ENCODE measurements at regions not wholly inside any gene's neighbourhood (a gene's known extent, or its start where the extent isn't known, plus 50 kb on each side); places are given as distances from the start of the nearest gene placed in this dataset.

- CTCF ChIA-PET, result interaction anchor here (0.6 to 1.0 kb wide), 3 partner anchors 17 to 58 kb away, joined by 3 read pairs; no protein-coding TSS in a partner anchor
- H3K9me3 Mint-ChIP-seq (ENCODE audit: unreplicated experiment), result no peaks in the 10 kb centered on the region
Measured at GRCh38 chr1:219752645-219753044, 139.7 kb upstream of the ZC3H11B start.

GRCh38 chr1:219751870-219752507 is 139.1 kb upstream of the ZC3H11B start:
- no peak for TF ChIP-seq CTCF (IDR thresholded peaks at IDR 0.05; ENCODE audit: unreplicated experiment)
- Mint-ChIP-seq H3K4me3 (ENCODE audit: unreplicated experiment) (no peak overlapping the region), H3K27ac (ENCODE audit: low read depth, unreplicated experiment) (no peak overlapping the region), H3K9me3 (ENCODE audit: unreplicated experiment) (no peaks in the 10 kb centered on the region), H3K36me3 (ENCODE audit: insufficient read depth, unreplicated experiment) (no peaks in the 10 kb centered on the region), H3K4me1 (ENCODE audit: insufficient read depth, unreplicated experiment) (no peaks in the 10 kb centered on the region), H3K27me3 (ENCODE audit: insufficient read depth, unreplicated experiment) (peaks cover 53% of the 10 kb centered on the region)
- CTCF ChIA-PET, result interaction anchor here (0.6 to 1.0 kb wide), 5 partner anchors 17 to 789 kb away, joined by 3 read pairs; no protein-coding TSS in a partner anchor
- no TSS peak for BruUV-seq (replicated peaks)
- POLR2A ChIA-PET, result interaction anchor here (0.8 kb wide), 1 partner anchor 639 kb away, joined by 5 read pairs; no protein-coding TSS in a partner anchor
- intact Hi-C loops (cut with micrococcal nuclease), result no loop called here
- DNase-seq (ENCODE audit: unreplicated experiment), result no peak

More at GRCh38 chr1:219752645-219753044, 139.7 kb upstream of the ZC3H11B start:
- intact Hi-C loops (cut with micrococcal nuclease), result no loop called here
- Mint-ChIP-seq H3K36me3 (ENCODE audit: insufficient read depth, unreplicated experiment) (no peaks in the 10 kb centered on the region), H3K4me1 (ENCODE audit: insufficient read depth, unreplicated experiment) (no peaks in the 10 kb centered on the region), H3K27me3 (ENCODE audit: insufficient read depth, unreplicated experiment) (peaks cover 54% of the 10 kb centered on the region), H3K4me3 (ENCODE audit: unreplicated experiment) (no peak overlapping the region), H3K27ac (ENCODE audit: low read depth, unreplicated experiment) (no peak overlapping the region)
- no peak for DNase-seq (ENCODE audit: unreplicated experiment)
- BruUV-seq (replicated peaks), result no TSS peak
- POLR2A ChIA-PET, result no interaction called here
- TF ChIP-seq CTCF (IDR thresholded peaks at IDR 0.05; ENCODE audit: unreplicated experiment), result no peak

- DNase-seq (ENCODE audit: unreplicated experiment), result no peak
- Mint-ChIP-seq H3K9me3 (ENCODE audit: unreplicated experiment) (no peaks in the 10 kb centered on the region), H3K4me1 (ENCODE audit: insufficient read depth, unreplicated experiment) (no peaks in the 10 kb centered on the region), H3K27ac (ENCODE audit: low read depth, unreplicated experiment) (no peak overlapping the region), H3K4me3 (ENCODE audit: unreplicated experiment) (no peak overlapping the region), H3K36me3 (ENCODE audit: insufficient read depth, unreplicated experiment) (no peaks in the 10 kb centered on the region), H3K27me3 (ENCODE audit: insufficient read depth, unreplicated experiment) (peaks cover 46% of the 10 kb centered on the region)
- TF ChIP-seq CTCF (IDR thresholded peaks at IDR 0.05; ENCODE audit: unreplicated experiment), result no peak
- BruUV-seq (replicated peaks), result no TSS peak
- POLR2A ChIA-PET, result no interaction called here
- intact Hi-C loops (cut with micrococcal nuclease), result no loop called here
- CTCF ChIA-PET, result interaction anchor here (0.8 to 1.3 kb wide), 4 partner anchors 14 to 63 kb away, joined by 4 to 7 read pairs (median 4); no protein-coding TSS in a partner anchor
Measured at GRCh38 chr1:219749370-219749769, 136.5 kb upstream of the ZC3H11B start.

- intact Hi-C loops (cut with micrococcal nuclease), result no loop called here
- Mint-ChIP-seq H3K4me1 (ENCODE audit: insufficient read depth, unreplicated experiment) (no peaks in the 10 kb centered on the region), H3K36me3 (ENCODE audit: insufficient read depth, unreplicated experiment) (no peaks in the 10 kb centered on the region), H3K27me3 (ENCODE audit: insufficient read depth, unreplicated experiment) (peaks cover 32% of the 10 kb centered on the region), H3K4me3 (ENCODE audit: unreplicated experiment) (no peak overlapping the region), H3K9me3 (ENCODE audit: unreplicated experiment) (no peaks in the 10 kb centered on the region), H3K27ac (ENCODE audit: low read depth, unreplicated experiment) (no peak overlapping the region)
- no TSS peak for BruUV-seq (replicated peaks)
- POLR2A ChIA-PET, result interaction anchor here (0.7 kb wide), 1 partner anchor 159 kb away, joined by 3 read pairs; no protein-coding TSS in a partner anchor
- no peak for TF ChIP-seq CTCF (IDR thresholded peaks at IDR 0.05; ENCODE audit: unreplicated experiment)
- DNase-seq (ENCODE audit: unreplicated experiment), result no peak
- CTCF ChIA-PET, result interaction anchor here (0.7 kb wide), 1 partner anchor 487 kb away, joined by 3 read pairs; no protein-coding TSS in a partner anchor
Measured at GRCh38 chr1:219746141-219746540, 133.2 kb upstream of the ZC3H11B start.

Measured in MCF 10A (cell line).